HCT116 (cell line): ENCODE measurements at regions not wholly inside any gene's neighbourhood (a gene's known extent, or its start where the extent isn't known, plus 50 kb on each side); places are given as distances from the start of the nearest gene placed in this dataset.

ENCODE experiments used
- ATAC-seq: fragments of 200-7000 bp; cut with Tn5 transposase; 2 replicates; pipeline ENCODE4 v1.9.1; 2020; ENCODE audit warnings: mild to moderate bottlenecking, moderate library complexity
- BruUV-seq: library from RNA; stranded (reverse); fragments of 400-500 nt; replicated peaks from 2 replicates; lab custom pipeline; 2021; lab: Mats Ljungman, UMichigan
- CTCF ChIA-PET: fragments of 300-600 bp; sonication (Branson Sonifier 250); formaldehyde crosslinking; loops from one replicate; lab custom pipeline; 2021; ENCODE audit warnings: antibody characterized with exemption; lab: Charles Lee
- POLR2A ChIA-PET: fragments of 300-600, 350-600 bp; sonication (Branson Sonifier 250); formaldehyde crosslinking; loops from one replicate; lab custom pipeline; 2021; ENCODE audit warnings: antibody characterized with exemption; lab: Charles Lee
- RAD21 ChIA-PET, 2 experiments: fragments of 300-600 bp; sonication (Branson Sonifier 250); formaldehyde crosslinking; loops; one replicate each; lab custom pipeline; 2023; ENCODE audit warnings: low total read pairs in 2 of 2; ENCODE audit not compliant: uncharacterized antibody in 2 of 2, unreplicated experiment in 2 of 2, low non-redundant PET in 1 of 2; lab: Charles Lee
- DNase-seq: peaks from one replicate; pipeline ENCODE4 v3.0.0-alpha.2; 2010; ENCODE audit warnings: low read depth, low spot score
- H2AFZ ChIP-seq: fragments of 200-600 bp; shearing (Covaris generic), sonication (generic); 2 replicates; pipeline ENCODE4 v1.6.1; 2017; ENCODE audit warnings: low read depth, mixed run types, mixed read lengths, antibody characterized with exemption, low read length; ENCODE audit not compliant: poor library complexity, severe bottlenecking
- H3K27ac ChIP-seq: 2 replicates; pipeline ENCODE4 v1.5.1; 2012; ENCODE audit warnings: low read depth, low read length
- H3K27me3 ChIP-seq: fragments of 200-600 bp; sonication (generic); 2 replicates; pipeline ENCODE4 v1.6.1; 2016; ENCODE audit warnings: mixed run types, low read length, mixed read lengths; ENCODE audit not compliant: insufficient read depth
- H3K36me3 ChIP-seq, 2 experiments: fragments of 200-500 bp in 1 of 2; fragments of 200-600 bp in 1 of 2; sonication (Bioruptor generic) in 1 of 2; sonication (generic) in 1 of 2; 2 replicates each; pipeline versions ENCODE4 v1.5.1 to v1.6.1; 2014 to 2016; ENCODE audit warnings: low read length in 2 of 2, inconsistent platforms in 1 of 2, mixed read lengths in 1 of 2, mixed run types in 1 of 2; ENCODE audit not compliant: insufficient read depth in 2 of 2, control insufficient read depth in 1 of 2
- H3K4me1 ChIP-seq, 2 experiments: fragments of 200-600 bp in 1 of 2; sonication (generic) in 1 of 2; 2 replicates each; pipeline versions ENCODE4 v1.5.1 to v1.6.1; 2012 to 2017; ENCODE audit warnings: low read length in 2 of 2, inconsistent platforms in 1 of 2, mild to moderate bottlenecking in 1 of 2, mixed read lengths in 1 of 2, mixed run types in 1 of 2, moderate library complexity in 1 of 2; ENCODE audit not compliant: insufficient read depth in 2 of 2, control insufficient read depth in 1 of 2
- H3K4me2 ChIP-seq: fragments of 200-600 bp; sonication (generic); 2 replicates; pipeline ENCODE4 v1.6.1; 2017; ENCODE audit warnings: mixed run types, low read length, mixed read lengths
- H3K4me3 ChIP-seq, 2 experiments: fragments of 200-600 bp in 1 of 2; sonication (generic) in 1 of 2; replicated peaks in 1 of 2; 2 replicates each; pipeline ENCODE4 v1.5.1; 2011 to 2016; ENCODE audit warnings: low read length in 2 of 2, control low read depth in 1 of 2, low read depth in 1 of 2, mild to moderate bottlenecking in 1 of 2, mixed read lengths in 1 of 2, mixed run types in 1 of 2
- H3K79me2 ChIP-seq: fragments of 200-600 bp; sonication (generic); 2 replicates; pipeline ENCODE4 v1.6.1; 2017; ENCODE audit warnings: mild to moderate bottlenecking, mixed run types, low read length, moderate library complexity, mixed read lengths; ENCODE audit not compliant: insufficient read depth
- H3K9ac ChIP-seq: fragments of 200-600 bp; sonication (generic); 2 replicates; pipeline ENCODE4 v1.6.1; 2016; ENCODE audit warnings: low read length, mixed read lengths
- H3K9me2 ChIP-seq: fragments of 200-600 bp; sonication (generic), shearing (Covaris generic); 2 replicates; pipeline ENCODE4 v1.6.1; 2017; ENCODE audit warnings: mixed run types, mild to moderate bottlenecking, moderate library complexity; ENCODE audit not compliant: insufficient read depth
- H3K9me3 ChIP-seq, 2 experiments: fragments of 200-500 bp in 1 of 2; fragments of 200-600 bp in 1 of 2; sonication (Bioruptor generic) in 1 of 2; sonication (generic) in 1 of 2; 2 replicates each; pipeline ENCODE4 v1.6.1; 2014 to 2017; ENCODE audit warnings: low read length in 2 of 2, mixed read lengths in 2 of 2, inconsistent platforms in 1 of 2, low read depth in 1 of 2, mild to moderate bottlenecking in 1 of 2, mixed run types in 1 of 2, moderate library complexity in 1 of 2; ENCODE audit not compliant: control insufficient read depth in 1 of 2, insufficient read depth in 1 of 2
- H4K20me1 ChIP-seq: fragments of 200-600 bp; sonication (generic), shearing (Covaris generic); 2 replicates; pipeline ENCODE4 v1.6.1; 2017; ENCODE audit warnings: mixed run types, mild to moderate bottlenecking, moderate library complexity; ENCODE audit not compliant: insufficient read depth
- ATF3 ChIP-seq: IDR thresholded peaks from 2 replicates; pipeline ENCODE4 v1.6.1; 2012
- CBX3 ChIP-seq: IDR thresholded peaks from 2 replicates; pipeline ENCODE4 v1.6.1; 2012; ENCODE audit warnings: low read depth
- CEBPB ChIP-seq: IDR thresholded peaks from 2 replicates; pipeline ENCODE4 v1.6.1; 2012; ENCODE audit warnings: low read depth
- CTCF ChIP-seq, 3 experiments: fragments of 200-600 bp in 1 of 3; sonication (generic) in 1 of 3; IDR thresholded peaks in 2 of 3; conservative IDR thresholded peaks in 1 of 3; 2 replicates each; pipeline ENCODE4 v1.5.1; 2012 to 2017; ENCODE audit warnings: low read depth in 2 of 3, low read length in 2 of 3, antibody characterized with exemption in 1 of 3, borderline replicate concordance in 1 of 3, control low read depth in 1 of 3, mild to moderate bottlenecking in 1 of 3, mixed read lengths in 1 of 3, mixed run types in 1 of 3, moderate library complexity in 1 of 3; ENCODE audit not compliant: insufficient read depth in 1 of 3
- EGR1 ChIP-seq: IDR thresholded peaks from 2 replicates; pipeline ENCODE4 v1.6.1; 2012; ENCODE audit warnings: low read depth
- EZH2phosphoT487 ChIP-seq: fragments of 200-600 bp; IDR thresholded peaks from 2 replicates; pipeline ENCODE4 v1.6.1; 2018; ENCODE audit warnings: antibody characterized with exemption, borderline replicate concordance
- FOSL1 ChIP-seq: IDR thresholded peaks from 2 replicates; pipeline ENCODE4 v1.6.1; 2012; ENCODE audit warnings: low read depth
- JUND ChIP-seq: IDR thresholded peaks from 2 replicates; pipeline ENCODE4 v1.6.1; 2012
- MAX ChIP-seq: IDR thresholded peaks from 2 replicates; pipeline ENCODE4 v1.6.1; 2012
- POLR2A ChIP-seq: IDR thresholded peaks from 2 replicates; pipeline ENCODE4 v1.7.0; 2011; ENCODE audit warnings: borderline replicate concordance; ENCODE audit not compliant: insufficient read depth, insufficient read length; ENCODE audit errors: extremely low read depth
- POLR2AphosphoS5 ChIP-seq: IDR thresholded peaks from 2 replicates; pipeline ENCODE4 v1.6.1; 2011; ENCODE audit warnings: mild to moderate bottlenecking, low read depth, low read length, moderate library complexity
- SIN3A ChIP-seq: IDR thresholded peaks from 2 replicates; pipeline ENCODE4 v1.6.1; 2012; ENCODE audit warnings: low read depth
- SP1 ChIP-seq: IDR thresholded peaks from 2 replicates; pipeline ENCODE4 v1.6.1; 2012; ENCODE audit warnings: low read depth
- SRF ChIP-seq: IDR thresholded peaks from 2 replicates; pipeline ENCODE4 v1.6.1; 2012; ENCODE audit warnings: low read depth
- TCF7L2 ChIP-seq: IDR thresholded peaks from 2 replicates; pipeline ENCODE4 v1.7.0; 2011; ENCODE audit warnings: borderline replicate concordance, inconsistent platforms; ENCODE audit not compliant: insufficient read depth, insufficient read length; ENCODE audit errors: extremely low read depth
- ZBTB33 ChIP-seq: IDR thresholded peaks from 2 replicates; pipeline ENCODE4 v1.6.1; 2011; ENCODE audit warnings: mild to moderate bottlenecking, low read length, moderate library complexity; ENCODE audit not compliant: insufficient replicate concordance; ENCODE audit errors: extremely low read depth
- ZFX ChIP-seq: fragments of 450-650 bp; IDR thresholded peaks from 2 replicates; pipeline ENCODE4 v1.6.1; 2017
- intact Hi-C: fragments of 100-400 bp; cut with micrococcal nuclease; formaldehyde crosslinking; loops from 2 replicates; pipeline ENCODE4 v1.10.0; 2022

- ChIA-PET CTCF (no interaction called here), RAD21 (no interaction called here), POLR2A (no interaction called here)
- Histone ChIP-seq H3K9me3 (no peaks in the 10 kb centered on the region), H3K9ac (no peak overlapping the region), H2AFZ (no peak overlapping the region), H4K20me1 (no peaks in the 10 kb centered on the region), H3K36me3 (no peaks in the 10 kb centered on the region), H3K79me2 (no peaks in the 10 kb centered on the region), H3K4me2 (no peak overlapping the region), H3K27ac (no peak overlapping the region), H3K9me2 (no peaks in the 10 kb centered on the region), H3K27me3 (no peaks in the 10 kb centered on the region), H3K4me1 (no peaks in the 10 kb centered on the region), H3K4me3 (no peak overlapping the region)
- TF ChIP-seq CBX3: no peak
- TF ChIP-seq ATF3: no peak
- TF ChIP-seq POLR2AphosphoS5: no peak
- peak in 2 of 3 experiments; percentile 35 to 68; a peak in 4 of 6 replicates for TF ChIP-seq CTCF (IDR thresholded peaks at IDR 0.05 in 2 of 3, conservative IDR thresholded peaks at IDR 0.05 in 1 of 3; ENCODE audit: borderline replicate concordance in 1 of 3, insufficient read depth in 1 of 3, low read depth in 2 of 3, low read length in 2 of 3)
- TF ChIP-seq POLR2A: no peak
- TF ChIP-seq SP1: no peak
- intact Hi-C loops: no loop called here
- peak; percentile 4 for DNase-seq
- no TSS peak for BruUV-seq
- ATAC-seq: no peak
Observed at GRCh38 chrX:26778320-26778888, 562.4 kb downstream of the MAGEB5 start.

- Histone ChIP-seq H3K9me3 (no peaks in the 10 kb centered on the region), H3K79me2 (no peaks in the 10 kb centered on the region)
- CTCF ChIA-PET: no interaction called here
- BruUV-seq: no TSS peak
- TF ChIP-seq CEBPB (no peak), SIN3A (no peak), EGR1 (no peak), EZH2phosphoT487 (no peak), ZFX (no peak), JUND (no peak), MAX (no peak), SRF (no peak), TCF7L2 (no peak), ZBTB33 (no peak), FOSL1 (no peak)
- TF ChIP-seq, all 23 proteins: peak for 0
- no peaks in the 10 kb centered on the region for H3K4me1 ChIP-seq
- no peak overlapping the region for H3K9ac ChIP-seq
- H3K36me3 ChIP-seq: no peaks in the 10 kb centered on the region
- no peaks in the 10 kb centered on the region for H3K27me3 ChIP-seq
- H3K4me2 ChIP-seq: no peak overlapping the region
- H3K4me3 ChIP-seq: no peak overlapping the region
- DNase-seq: no peak
- H3K27ac ChIP-seq: no peak overlapping the region
- H2AFZ ChIP-seq: no peak overlapping the region
- no peak for ATAC-seq
- RAD21 ChIA-PET: no interaction called here
- intact Hi-C loops: no loop called here
- POLR2A ChIA-PET: no interaction called here
- H4K20me1 ChIP-seq: no peaks in the 10 kb centered on the region
- H3K9me2 ChIP-seq: no peaks in the 10 kb centered on the region
Observed at GRCh38 chrX:26762253-26762652, 546.3 kb downstream of the MAGEB5 start.
